ENCODE measurements at regions not wholly inside any gene's neighbourhood (a gene's known extent, or its start where the extent isn't known, plus 50 kb on each side); places are given as distances from the start of the nearest gene placed in this dataset.
A peak's percentile ranks its signal among the peaks of the same experiment; 100 is the strongest.

- no peaks in the 10 kb centered on the region for H3K36me3 Mint-ChIP-seq (ENCODE audit: insufficient read depth)
- no peaks in the 10 kb centered on the region for H3K9me3 Mint-ChIP-seq (ENCODE audit: low read depth)
- peaks cover 3% of the 10 kb centered on the region for H3K27me3 Mint-ChIP-seq
- DNase-seq (ENCODE audit: low spot score, unreplicated experiment) = no peak
- TF ChIP-seq CTCF (IDR thresholded peaks at IDR 0.05; ENCODE audit: unreplicated experiment) = no peak
- H3K4me1 Mint-ChIP-seq (ENCODE audit: low read depth) = peaks cover 9% of the 10 kb centered on the region
- H3K4me3 Mint-ChIP-seq (ENCODE audit: low read depth) = no peak overlapping the region
- no peak overlapping the region for H3K27ac Mint-ChIP-seq
Measured at GRCh38 chr5:160175438-160176218, 53.7 kb upstream of the FABP6 start.

- Mint-ChIP-seq H3K9me3 (ENCODE audit: low read depth) (no peaks in the 10 kb centered on the region), H3K4me3 (ENCODE audit: low read depth) (no peak overlapping the region), H3K27ac (peak overlapping the region; percentile 23), H3K27me3 (peaks cover 3% of the 10 kb centered on the region), H3K36me3 (ENCODE audit: insufficient read depth) (no peaks in the 10 kb centered on the region), H3K4me1 (ENCODE audit: low read depth) (peaks cover 9% of the 10 kb centered on the region)
- DNase-seq (ENCODE audit: low spot score, unreplicated experiment) = no peak
- no peak for TF ChIP-seq CTCF (IDR thresholded peaks at IDR 0.05; ENCODE audit: unreplicated experiment)
Measured at GRCh38 chr5:160174780-160175437, 54.4 kb upstream of the FABP6 start.

GRCh38 chr5:160174290-160174689 is 55.0 kb upstream of the FABP6 start:
- H3K9me3 Mint-ChIP-seq (ENCODE audit: low read depth) = no peaks in the 10 kb centered on the region
- no peak overlapping the region for H3K27ac Mint-ChIP-seq
- H3K36me3 Mint-ChIP-seq (ENCODE audit: insufficient read depth) = no peaks in the 10 kb centered on the region
- H3K4me3 Mint-ChIP-seq (ENCODE audit: low read depth) = no peak overlapping the region
- peaks cover 3% of the 10 kb centered on the region for H3K27me3 Mint-ChIP-seq
- H3K4me1 Mint-ChIP-seq (ENCODE audit: low read depth) = peaks cover 9% of the 10 kb centered on the region
- TF ChIP-seq CTCF (IDR thresholded peaks at IDR 0.05; ENCODE audit: unreplicated experiment) = no peak
- no peak for DNase-seq (ENCODE audit: low spot score, unreplicated experiment)

GRCh38 chr5:160171666-160172065 is 52.4 kb upstream of the PWWP2A start:
- TF ChIP-seq CTCF (IDR thresholded peaks at IDR 0.05; ENCODE audit: unreplicated experiment) = no peak
- Mint-ChIP-seq H3K27ac (no peak overlapping the region), H3K4me1 (ENCODE audit: low read depth) (peaks cover 12% of the 10 kb centered on the region)

GRCh38 chr5:160169326-160169725 is 50.1 kb upstream of the PWWP2A start:
- Mint-ChIP-seq H3K36me3 (ENCODE audit: insufficient read depth) (no peaks in the 10 kb centered on the region), H3K4me3 (ENCODE audit: low read depth) (no peak overlapping the region), H3K27me3 (peaks cover 13% of the 10 kb centered on the region), H3K4me1 (ENCODE audit: low read depth) (peaks cover 7% of the 10 kb centered on the region), H3K9me3 (ENCODE audit: low read depth) (no peaks in the 10 kb centered on the region), H3K27ac (no peak overlapping the region)
- TF ChIP-seq CTCF (IDR thresholded peaks at IDR 0.05; ENCODE audit: unreplicated experiment) = no peak
- DNase-seq (ENCODE audit: low spot score, unreplicated experiment) = no peak

More at GRCh38 chr5:160171666-160172065, 52.4 kb upstream of the PWWP2A start:
- Mint-ChIP-seq H3K4me3 (ENCODE audit: low read depth) (no peak overlapping the region), H3K27me3 (peaks cover 5% of the 10 kb centered on the region), H3K9me3 (ENCODE audit: low read depth) (no peaks in the 10 kb centered on the region), H3K36me3 (ENCODE audit: insufficient read depth) (no peaks in the 10 kb centered on the region)
- DNase-seq (ENCODE audit: low spot score, unreplicated experiment) = no peak
